Testis (tissue), 2 donors: ENCODE measurements at regions not wholly inside any gene's neighbourhood (a gene's known extent, or its start where the extent isn't known, plus 50 kb on each side); places are given as distances from the start of the nearest gene placed in this dataset.

Experiments
- DNase-seq: peaks from one replicate; pipeline ENCODE4 v3.0.0-alpha.2; 2019
- H3K27ac ChIP-seq, 2 donors: fragments of 200-600 bp; sonication (generic); one replicate each; pipeline ENCODE4 v1.5.1; 2019
- H3K27me3 ChIP-seq: fragments of 200-600 bp; sonication (generic); one replicate; pipeline ENCODE4 v1.5.1; 2019
- H3K36me3 ChIP-seq: fragments of 200-600 bp; sonication (generic); one replicate; pipeline ENCODE4 v1.5.1; 2017; ENCODE audit warnings: low read depth; ENCODE audit errors: missing control alignments
- H3K4me1 ChIP-seq: fragments of 200-600 bp; sonication (generic); one replicate; pipeline ENCODE4 v1.5.1; 2019
- H3K4me3 ChIP-seq, 2 donors: fragments of 200-600 bp; sonication (generic); one replicate each; pipeline ENCODE4 v1.5.1; 2017 to 2019
- H3K9me3 ChIP-seq: fragments of 200-600 bp; sonication (generic); one replicate; pipeline ENCODE4 v1.5.1; 2017
- CTCF ChIP-seq, 3 experiments: fragments of 450-650 bp in 2 of 3; fragments of 200-600 bp in 1 of 3; sonication (generic) in 1 of 3; IDR thresholded peaks; one replicate each; pipeline ENCODE4 v1.5.1; 2016 to 2019; ENCODE audit warnings: antibody characterized with exemption in 3 of 3, mild to moderate bottlenecking in 2 of 3, moderate library complexity in 1 of 3
- POLR2A ChIP-seq: fragments of 450-650 bp; IDR thresholded peaks from one replicate; pipeline ENCODE4 v1.6.1; 2017; ENCODE audit warnings: antibody characterized with exemption, mild to moderate bottlenecking, moderate library complexity
- WGBS, 2 donors: methylation state at CpG; one replicate each; pipeline ENCODE4 v1.1.5; 2018; 5-methylcytosine and 5-hydroxymethylcytosine counted together
- intact Hi-C: fragments of 100-400 bp; cut with DNase I; formaldehyde crosslinking; loops from one replicate; pipeline ENCODE4 v1.15.1; 2023; ENCODE audit warnings: low total_unique reads

- DNase-seq: no peak
- no peaks in the 10 kb centered on the region for H3K4me1 ChIP-seq
- intact Hi-C loops: no loop called here
- no peak overlapping the region for H3K4me3 ChIP-seq
- no peak for TF ChIP-seq POLR2A
- no peak for TF ChIP-seq CTCF (IDR thresholded peaks at IDR 0.05)
- H3K9me3 ChIP-seq: no peaks in the 10 kb centered on the region
- 73 to 80% methylated on average over 3 of the region's 3 CpGs for WGBS, 2 donors
- no peaks in the 10 kb centered on the region for H3K36me3 ChIP-seq
- H3K27ac ChIP-seq: no peak overlapping the region
- H3K27me3 ChIP-seq: no peaks in the 10 kb centered on the region
These were observed 392.5 kb downstream of the PBX1 start for GRCh38 chr1:164951508-164951907.

GRCh38 chr1:164950541-164950986, 391.6 kb downstream of the PBX1 start:
- no peaks in the 10 kb centered on the region for H3K36me3 ChIP-seq
- 45 to 52% methylated on average over 5 of the region's 5 CpGs for WGBS, 2 donors
- TF ChIP-seq POLR2A (no peak), CTCF (IDR thresholded peaks at IDR 0.05) (no peak)
- H3K27ac ChIP-seq: no peak overlapping the region
- no peaks in the 10 kb centered on the region for H3K9me3 ChIP-seq
- intact Hi-C loops: no loop called here
- DNase-seq: no peak
- H3K4me3 ChIP-seq: no peak overlapping the region
- no peaks in the 10 kb centered on the region for H3K4me1 ChIP-seq
- no peaks in the 10 kb centered on the region for H3K27me3 ChIP-seq

- intact Hi-C loops: no loop called here
- no peaks in the 10 kb centered on the region for H3K27me3 ChIP-seq
- peak in 1 of 3 experiments; percentile 22 for TF ChIP-seq CTCF (IDR thresholded peaks at IDR 0.05)
- TF ChIP-seq POLR2A: no peak
These were observed 390.9 kb downstream of the PBX1 start for GRCh38 chr1:164949771-164950471.

GRCh38 chr1:164948101-164948500, 389.1 kb downstream of the PBX1 start:
- Histone ChIP-seq H3K27me3 (no peaks in the 10 kb centered on the region), H3K36me3 (no peaks in the 10 kb centered on the region), H3K9me3 (no peaks in the 10 kb centered on the region), H3K4me1 (no peaks in the 10 kb centered on the region), H3K27ac (no peak overlapping the region), H3K4me3 (no peak overlapping the region)
- intact Hi-C loops: no loop called here
- TF ChIP-seq POLR2A (no peak), CTCF (IDR thresholded peaks at IDR 0.05) (no peak)
- DNase-seq: no peak
- WGBS, 2 donors: 43 to 100% methylated on average over 1 of the region's 1 CpG

More at GRCh38 chr1:164949771-164950471, 390.9 kb downstream of the PBX1 start:
- H3K36me3 ChIP-seq: no peaks in the 10 kb centered on the region
- H3K27ac ChIP-seq: no peak overlapping the region
- H3K4me1 ChIP-seq: no peaks in the 10 kb centered on the region
- WGBS, 2 donors: 83 to 92% methylated on average over 2 of the region's 2 CpGs
- no peaks in the 10 kb centered on the region for H3K9me3 ChIP-seq
- H3K4me3 ChIP-seq: no peak overlapping the region
- no peak for DNase-seq

GRCh38 chr1:164937291-164937690, 378.3 kb downstream of the PBX1 start:
- Histone ChIP-seq H3K9me3 (no peaks in the 10 kb centered on the region), H3K36me3 (no peaks in the 10 kb centered on the region), H3K4me1 (no peaks in the 10 kb centered on the region), H3K4me3 (no peak overlapping the region), H3K27ac (no peak overlapping the region), H3K27me3 (no peaks in the 10 kb centered on the region)
- 32 to 39% methylated on average over 2 of the region's 2 CpGs for WGBS, 2 donors
- intact Hi-C loops: no loop called here
- no peak for TF ChIP-seq CTCF (IDR thresholded peaks at IDR 0.05)
- TF ChIP-seq POLR2A: no peak
- DNase-seq: no peak
